Type B pancreatic cell (in vitro differentiated cells): ENCODE measurements at regions not wholly inside any gene's neighbourhood (a gene's known extent, or its start where the extent isn't known, plus 50 kb on each side); places are given as distances from the start of the nearest gene placed in this dataset.

Source experiments
- DNase-seq: peaks from one replicate; pipeline ENCODE4 v3.0.0; 2021; ENCODE audit warnings: mixed read lengths; ENCODE audit not compliant: unreplicated experiment; ENCODE audit errors: extremely low spot score
- H3K27ac Mint-ChIP-seq: 2 replicates; pipeline ENCODE4 v1.8.0; 2021; ENCODE audit warnings: mild to moderate bottlenecking, mixed read lengths
- H3K27me3 Mint-ChIP-seq: 2 replicates; pipeline ENCODE4 v1.8.0; 2021; ENCODE audit warnings: mixed read lengths
- H3K36me3 Mint-ChIP-seq: 2 replicates; pipeline ENCODE4 v1.8.0; 2021; ENCODE audit warnings: mixed read lengths
- H3K4me1 Mint-ChIP-seq: one replicate; pipeline ENCODE4 v1.8.0; 2021; ENCODE audit warnings: mixed read lengths; ENCODE audit not compliant: unreplicated experiment
- H3K4me3 Mint-ChIP-seq: 2 replicates; pipeline ENCODE4 v1.8.0; 2021; ENCODE audit warnings: mild to moderate bottlenecking, mixed read lengths
- H3K9me3 Mint-ChIP-seq: 2 replicates; pipeline ENCODE4 v1.8.0; 2021; ENCODE audit warnings: mixed read lengths
- CTCF ChIP-seq: fragments of 200-600 bp; sonication (generic); conservative IDR thresholded peaks from 2 replicates; pipeline ENCODE4 v1.5.0; 2021; ENCODE audit warnings: antibody characterized with exemption, mild to moderate bottlenecking

DNA sequence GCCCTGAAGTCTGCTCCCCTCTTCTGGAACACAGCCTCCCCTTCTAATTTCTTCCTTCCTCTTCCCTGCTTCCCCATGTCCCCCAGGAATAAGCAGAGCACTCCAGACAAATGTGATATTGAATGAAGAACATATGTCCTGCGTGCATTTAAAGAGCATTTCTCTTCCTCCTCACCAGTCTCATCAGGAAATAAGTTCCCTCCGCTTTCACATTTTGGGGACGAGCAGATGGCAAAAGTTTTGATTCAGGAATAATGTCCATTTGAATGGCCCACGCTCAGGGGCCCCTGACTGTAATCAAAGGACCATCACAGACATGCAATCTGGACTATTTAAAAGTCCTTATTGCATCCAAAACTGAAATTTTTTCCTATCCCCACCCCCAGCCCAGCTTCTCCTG, 316.1 kb downstream of the CDK5RAP2 start:
- H3K4me1 Mint-ChIP-seq, result no peaks in the 10 kb centered on the region
- peaks cover 12% of the 10 kb centered on the region for H3K27me3 Mint-ChIP-seq
- H3K9me3 Mint-ChIP-seq, result no peaks in the 10 kb centered on the region
- H3K4me3 Mint-ChIP-seq, result no peak overlapping the region
- DNase-seq, result no peak
- TF ChIP-seq CTCF, result no peak
- no peaks in the 10 kb centered on the region for H3K36me3 Mint-ChIP-seq
- no peak overlapping the region for H3K27ac Mint-ChIP-seq

GRCh38 chr9:120261419-120261818, 318.5 kb downstream of the CDK5RAP2 start:
- H3K4me1 Mint-ChIP-seq, result no peaks in the 10 kb centered on the region
- peaks cover 12% of the 10 kb centered on the region for H3K27me3 Mint-ChIP-seq
- no peak for DNase-seq
- H3K36me3 Mint-ChIP-seq, result no peaks in the 10 kb centered on the region
- TF ChIP-seq CTCF, result no peak
- no peak overlapping the region for H3K27ac Mint-ChIP-seq
- no peak overlapping the region for H3K4me3 Mint-ChIP-seq
- H3K9me3 Mint-ChIP-seq, result no peaks in the 10 kb centered on the region

- DNase-seq, result no peak
- no peaks in the 10 kb centered on the region for H3K36me3 Mint-ChIP-seq
- TF ChIP-seq CTCF, result no peak
- no peak overlapping the region for H3K27ac Mint-ChIP-seq
- H3K27me3 Mint-ChIP-seq, result peaks cover 14% of the 10 kb centered on the region
- H3K9me3 Mint-ChIP-seq, result no peaks in the 10 kb centered on the region
- no peaks in the 10 kb centered on the region for H3K4me1 Mint-ChIP-seq
- H3K4me3 Mint-ChIP-seq, result no peak overlapping the region
These were observed 320.9 kb downstream of the CDK5RAP2 start for GRCh38 chr9:120259100-120259499.

GRCh38 chr9:120258096-120258495, 321.9 kb downstream of the CDK5RAP2 start:
- DNase-seq, result no peak
- Mint-ChIP-seq H3K4me1 (no peaks in the 10 kb centered on the region), H3K9me3 (no peaks in the 10 kb centered on the region), H3K4me3 (no peak overlapping the region), H3K36me3 (no peaks in the 10 kb centered on the region), H3K27ac (no peak overlapping the region), H3K27me3 (peaks cover 19% of the 10 kb centered on the region)
- no peak for TF ChIP-seq CTCF

DNA sequence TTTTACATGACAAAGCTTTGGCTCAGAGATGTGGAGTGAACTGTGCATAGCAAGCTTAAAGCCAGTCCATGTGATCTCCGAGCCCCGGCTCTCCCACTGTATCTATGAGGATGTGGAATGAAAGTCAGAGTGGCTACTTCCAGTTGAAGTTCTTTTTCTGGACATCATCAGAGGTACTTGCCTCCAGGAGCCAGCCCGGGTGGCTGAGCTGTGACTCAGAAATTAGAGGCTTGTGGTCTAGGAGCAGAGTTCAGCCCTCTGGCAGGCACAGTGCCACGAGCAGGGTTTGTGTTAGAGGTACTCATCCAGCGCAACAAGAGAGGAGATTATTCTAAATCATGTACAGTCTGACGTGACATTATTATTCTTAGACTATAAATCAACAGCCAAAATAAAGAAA, 322.5 kb downstream of the CDK5RAP2 start:
- Mint-ChIP-seq H3K36me3 (no peaks in the 10 kb centered on the region), H3K27ac (no peak overlapping the region), H3K4me3 (no peak overlapping the region), H3K27me3 (peaks cover 23% of the 10 kb centered on the region), H3K4me1 (no peaks in the 10 kb centered on the region), H3K9me3 (no peaks in the 10 kb centered on the region)
- TF ChIP-seq CTCF, result no peak
- no peak for DNase-seq

DNA sequence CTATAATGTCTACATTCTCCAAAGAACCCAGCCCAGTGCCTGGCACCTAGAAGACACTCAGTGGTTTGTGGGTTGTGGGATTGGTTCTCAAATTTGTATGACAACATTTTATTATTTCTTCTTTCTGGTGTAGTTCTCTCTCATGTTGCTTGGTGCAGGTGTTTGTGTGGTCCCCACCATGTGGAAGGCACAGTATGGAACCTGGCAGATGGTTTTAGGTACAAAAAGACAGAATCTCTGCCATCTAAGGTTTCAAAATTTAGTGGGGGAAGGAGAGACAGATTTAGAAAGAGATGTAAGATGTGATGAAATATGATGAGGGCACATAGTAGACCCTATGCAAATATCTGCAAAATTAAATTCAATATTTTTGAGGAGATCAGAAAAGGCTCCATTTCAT, 323.8 kb downstream of the CDK5RAP2 start:
- no peak for DNase-seq
- TF ChIP-seq CTCF, result no peak
- no peaks in the 10 kb centered on the region for H3K36me3 Mint-ChIP-seq

More for the DNA sequence above, 323.8 kb downstream of the CDK5RAP2 start:
- Mint-ChIP-seq H3K9me3 (no peaks in the 10 kb centered on the region), H3K4me3 (no peak overlapping the region), H3K4me1 (no peaks in the 10 kb centered on the region), H3K27me3 (peaks cover 31% of the 10 kb centered on the region), H3K27ac (no peak overlapping the region)
